GM08714 (cell line): ENCODE measurements at regions not wholly inside any gene's neighbourhood (a gene's known extent, or its start where the extent isn't known, plus 50 kb on each side); places are given as distances from the start of the nearest gene placed in this dataset.
"Not testable (repeated sequence)": the region's sequence is repeated elsewhere in the genome, so short reads cannot be mapped to it uniquely, and the experiment has no call there.

Source experiments
- H3K4me3 ChIP-seq: fragments of 200-500 bp; sonication (Bioruptor generic); 2 replicates; pipeline ENCODE4 v1.5.1; 2014; ENCODE audit warnings: mild to moderate bottlenecking, low read length, inconsistent platforms
- ZNF274 ChIP-seq: IDR thresholded peaks from 2 replicates; pipeline ENCODE4 v1.6.1; 2012; ENCODE audit warnings: mild to moderate bottlenecking, low read depth, low read length

DNA sequence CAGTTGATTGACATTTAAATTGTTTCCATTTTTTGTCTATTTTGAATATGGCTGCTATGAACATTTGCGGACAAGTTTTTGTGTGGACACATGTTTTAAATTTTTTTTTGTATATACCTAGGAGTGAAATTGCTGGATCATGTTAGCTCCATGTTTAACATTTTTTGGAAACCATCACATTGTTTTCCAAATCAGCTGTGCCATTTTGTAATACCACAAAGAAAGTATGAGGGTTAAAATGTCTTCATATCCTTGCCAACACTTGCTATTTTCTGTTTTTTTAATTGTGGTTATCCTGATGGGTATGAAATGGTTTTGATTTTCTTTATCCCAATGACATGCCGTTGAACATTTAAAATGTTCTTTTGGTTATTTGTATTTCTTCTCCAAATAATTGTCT is 52.1 kb downstream of the CARTPT start:
- no peak overlapping the region for H3K4me3 ChIP-seq
- TF ChIP-seq ZNF274, result no peak

DNA sequence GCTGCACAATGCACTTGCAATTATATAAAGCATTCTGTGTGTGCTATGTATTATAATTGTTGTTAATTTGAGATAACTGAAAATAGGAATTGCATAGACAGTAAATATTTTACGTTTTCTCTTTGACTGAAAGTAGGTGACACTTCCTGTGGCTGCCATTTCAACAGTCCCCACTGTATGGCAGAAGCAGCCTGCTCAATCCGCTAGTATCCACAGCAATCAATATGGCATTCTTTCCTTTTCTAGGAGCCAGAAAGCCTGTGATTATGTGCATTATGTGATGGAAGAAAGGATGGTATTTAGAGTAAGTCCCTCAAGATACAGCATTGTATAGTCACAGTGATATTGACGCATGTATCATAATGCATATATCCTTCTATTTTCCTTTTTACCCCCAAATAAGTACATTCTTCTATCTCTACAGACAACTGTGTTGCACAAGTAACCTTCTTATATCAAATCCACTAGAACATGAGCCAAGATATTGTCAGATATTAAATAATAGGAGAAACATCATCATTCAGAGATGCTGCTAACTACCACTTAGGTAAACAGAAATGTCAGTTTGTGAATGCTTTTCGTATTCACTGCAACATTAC is 59.7 kb downstream of the CARTPT start:
- H3K4me3 ChIP-seq, result no peak overlapping the region
- no peak for TF ChIP-seq ZNF274

- H3K4me3 ChIP-seq, result no peak overlapping the region
- TF ChIP-seq ZNF274, result no peak
Observed at GRCh38 chr5:71780597-71780996, 61.5 kb downstream of the CARTPT start.

DNA sequence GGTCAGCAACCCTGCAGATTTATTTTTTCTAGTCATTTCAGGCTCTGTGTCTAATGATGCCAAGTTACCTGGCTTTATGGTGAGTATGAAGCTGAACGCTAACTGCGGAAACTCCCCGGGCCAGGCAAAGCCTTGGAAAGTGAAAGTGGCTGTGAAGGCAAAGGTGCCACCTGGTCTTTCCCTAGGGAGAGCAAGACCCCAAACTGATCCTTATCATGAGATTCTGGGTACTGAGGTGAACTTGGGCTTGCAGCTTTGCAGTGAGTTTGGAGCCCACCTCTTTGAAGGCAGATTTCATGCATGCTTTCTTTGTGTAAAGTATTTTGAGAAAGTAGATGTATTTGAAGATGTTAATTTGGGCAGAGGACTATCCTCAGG is 63.3 kb downstream of the CARTPT start:
- H3K4me3 ChIP-seq, result no peak overlapping the region
- TF ChIP-seq ZNF274, result no peak

- H3K4me3 ChIP-seq, result peak overlapping the region; percentile 21; the same call in 1 of the 2 replicates
- no peak for TF ChIP-seq ZNF274
Observed at GRCh38 chr5:71782771-71783770, 64.0 kb downstream of the CARTPT start.

GRCh38 chr5:71783891-71784290 is 64.8 kb downstream of the CARTPT start:
- TF ChIP-seq ZNF274, result no peak
- no peak overlapping the region for H3K4me3 ChIP-seq

- no peak for TF ChIP-seq ZNF274
- no peak overlapping the region for H3K4me3 ChIP-seq
Observed at GRCh38 chr5:71786337-71787055, 67.4 kb downstream of the CARTPT start.

- no peak for TF ChIP-seq ZNF274
- no peak overlapping the region for H3K4me3 ChIP-seq
Observed at GRCh38 chr5:71788794-71789193, 69.7 kb downstream of the CARTPT start.

DNA sequence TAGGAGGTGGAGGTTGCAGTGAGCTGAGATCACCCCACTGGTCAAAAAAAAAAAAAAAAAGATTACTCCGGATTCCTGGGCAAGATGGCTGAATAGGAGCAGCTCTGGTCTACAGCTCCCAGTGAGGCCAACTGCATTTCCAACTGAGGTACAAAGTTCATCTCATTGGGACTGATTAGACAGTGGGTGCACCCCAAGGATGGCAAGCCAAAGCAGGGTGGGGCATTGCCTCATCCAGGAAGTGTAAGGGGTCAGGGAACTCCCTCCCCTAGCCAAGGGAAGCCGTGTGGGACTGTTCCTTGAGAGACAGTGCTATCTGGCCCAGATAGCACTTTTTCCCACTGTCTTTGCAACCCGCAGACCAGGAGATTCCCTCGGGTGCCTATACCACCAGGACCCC is 70.7 kb downstream of the CARTPT start:
- TF ChIP-seq ZNF274, result no peak
- no peak overlapping the region for H3K4me3 ChIP-seq

DNA sequence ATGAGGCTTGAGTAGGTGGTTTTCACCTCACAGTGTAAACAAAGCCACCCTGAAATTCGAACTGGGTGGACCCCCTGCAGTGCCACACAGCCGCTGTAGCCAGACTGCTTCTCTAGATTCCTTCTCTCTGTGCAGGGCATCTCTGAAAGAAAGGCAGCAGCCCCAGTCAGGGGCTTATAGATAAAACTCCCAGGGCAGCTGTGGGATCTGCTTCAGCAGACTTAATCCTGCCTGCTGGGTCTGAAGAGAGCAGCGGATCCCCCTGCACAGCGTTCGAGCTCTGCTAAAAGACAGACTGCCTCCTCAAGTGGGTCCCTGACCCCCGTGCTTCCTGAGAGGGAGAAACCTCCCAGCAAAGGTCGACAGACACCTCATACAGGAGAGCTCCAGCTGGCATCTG is 71.4 kb downstream of the CARTPT start:
- no peak for TF ChIP-seq ZNF274
- no peak overlapping the region for H3K4me3 ChIP-seq

- not testable (repeated sequence) for H3K4me3 ChIP-seq
Observed at GRCh38 chr5:71792041-71792440, 73.0 kb downstream of the CARTPT start.

DNA sequence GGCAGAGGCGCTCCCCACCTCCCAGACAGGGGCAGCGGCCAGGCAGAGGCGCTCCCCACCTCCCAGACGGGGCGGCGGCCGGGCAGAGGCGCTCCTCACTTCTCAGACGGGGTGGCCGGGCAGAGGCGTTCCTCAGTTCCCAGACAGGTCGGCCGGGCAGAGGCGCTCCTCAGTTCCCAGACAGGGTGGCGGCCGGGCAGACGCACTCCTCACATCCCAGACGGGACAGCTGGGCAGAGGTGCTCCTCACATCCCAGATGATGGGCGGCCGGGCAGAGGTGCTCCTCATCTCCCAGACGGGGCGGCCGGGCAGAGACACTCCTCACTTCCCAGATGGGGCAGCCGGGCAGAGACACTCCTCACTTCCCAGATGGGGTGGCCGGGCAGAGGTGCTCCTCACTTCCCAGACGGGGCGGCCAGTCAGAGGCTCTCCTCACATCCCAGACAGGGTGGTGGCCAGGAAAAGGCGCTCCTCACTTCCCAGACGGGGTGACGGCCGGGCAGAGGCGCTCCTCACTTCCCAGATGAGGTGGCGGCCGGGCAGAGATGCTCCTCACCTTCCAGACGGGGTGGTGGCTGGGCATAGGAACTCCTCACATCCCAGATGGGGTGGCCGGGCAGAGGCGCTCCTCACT is 75.1 kb downstream of the CARTPT start:
- no peak for TF ChIP-seq ZNF274
- no peak overlapping the region for H3K4me3 ChIP-seq

GRCh38 chr5:71802673-71803072 is 83.6 kb downstream of the CARTPT start:
- no peak for TF ChIP-seq ZNF274
- no peak overlapping the region for H3K4me3 ChIP-seq

GRCh38 chr5:71806711-71807110 is 87.6 kb downstream of the CARTPT start:
- H3K4me3 ChIP-seq, result no peak overlapping the region
- TF ChIP-seq ZNF274, result no peak
